ENCODE measurements at regions not wholly inside any gene's neighbourhood (a gene's known extent, or its start where the extent isn't known, plus 50 kb on each side); places are given as distances from the start of the nearest gene placed in this dataset.
"Not testable (repeated sequence)": the region's sequence is repeated elsewhere in the genome, so short reads cannot be mapped to it uniquely, and the experiment has no call there.

DNA sequence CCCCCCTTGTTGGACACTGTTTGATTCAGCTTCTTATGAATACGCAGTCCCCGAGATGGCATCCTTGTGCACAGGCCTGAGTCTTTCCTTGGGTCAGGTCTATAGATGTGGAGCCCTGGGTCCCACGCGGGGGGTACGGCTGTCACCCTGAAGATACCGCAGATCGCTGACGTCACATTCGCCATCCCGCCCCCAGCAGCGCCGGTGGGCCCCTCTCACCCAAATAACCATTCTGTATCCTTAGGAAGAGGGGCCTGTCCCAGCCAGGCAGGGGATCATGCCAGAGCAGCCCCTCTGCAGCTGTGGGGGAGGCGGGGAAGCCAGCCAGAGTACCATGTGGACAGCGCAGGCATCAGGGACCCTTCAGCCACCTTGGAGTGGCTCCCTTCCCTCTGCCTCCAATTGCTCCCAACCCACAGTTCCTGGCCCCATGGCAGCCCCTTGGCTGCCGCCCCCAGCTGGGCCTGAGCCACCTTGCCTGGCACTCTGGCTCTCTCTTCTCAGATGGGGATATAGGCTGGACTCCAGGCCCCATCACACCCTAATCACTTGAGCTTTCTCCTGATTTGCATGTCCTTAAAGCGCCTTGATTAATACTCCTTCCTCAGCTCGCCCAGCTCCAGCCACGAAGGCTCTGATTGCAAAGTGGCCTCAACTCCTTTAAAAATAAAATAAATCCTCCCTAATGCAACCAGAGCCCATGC, 189.8 kb downstream of the C9orf50 start:
- no peak for DNase-seq

DNA sequence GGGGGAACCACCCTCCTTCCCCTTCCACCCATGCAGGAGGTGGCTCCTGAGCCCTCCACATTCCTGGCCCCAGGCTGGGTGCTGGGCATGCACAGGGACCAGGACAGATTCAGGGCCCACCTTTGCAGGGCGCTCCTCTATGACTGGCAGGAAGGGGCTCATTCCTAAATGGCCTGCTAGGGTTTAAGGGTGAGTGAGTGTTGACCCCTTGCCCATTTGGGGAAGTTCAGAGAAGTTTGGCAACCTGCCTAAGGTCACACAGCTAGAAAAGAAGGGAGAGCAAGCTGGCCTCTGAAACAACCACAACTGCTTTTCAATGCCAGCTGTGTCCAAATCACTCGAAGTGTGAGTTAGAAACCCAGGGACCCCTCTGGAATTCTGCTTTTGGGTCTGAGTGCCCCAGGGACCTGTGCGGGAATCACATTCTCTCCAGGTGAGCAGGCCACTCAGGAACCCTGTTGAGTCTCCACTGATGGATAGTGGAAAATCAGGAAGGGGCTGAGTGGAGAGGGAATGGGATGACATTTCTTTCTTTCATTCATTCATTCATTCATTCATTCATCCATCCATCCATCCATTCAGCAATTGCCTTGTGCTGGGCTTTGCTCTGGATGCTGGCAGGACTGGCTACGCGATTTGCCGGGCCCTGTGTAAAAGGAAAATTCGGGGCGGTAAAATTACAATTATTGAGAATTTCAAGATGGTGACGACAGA, 191.9 kb downstream of the C9orf50 start:
- DNase-seq: no peak

DNA sequence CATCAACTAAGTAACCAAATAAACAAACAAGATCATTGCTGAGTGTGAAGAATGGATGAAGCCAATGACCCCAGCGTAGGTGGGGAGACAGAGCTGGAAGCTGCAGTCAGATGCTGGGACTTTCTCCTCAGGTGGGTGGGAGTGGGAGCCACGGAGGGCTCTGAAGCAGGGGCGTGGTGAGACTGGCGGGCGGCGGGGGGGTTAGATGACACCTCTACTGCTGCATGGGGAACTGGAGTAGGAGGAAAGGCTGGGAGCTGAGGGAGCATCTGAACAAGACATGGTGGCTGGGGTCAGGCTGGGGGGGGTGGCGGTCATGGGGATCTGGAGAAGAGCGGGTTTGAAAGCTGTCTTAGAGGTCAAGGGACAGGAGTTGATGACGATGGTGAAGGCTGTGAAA, 193.8 kb downstream of the C9orf50 start:
- no peak for DNase-seq

DNA sequence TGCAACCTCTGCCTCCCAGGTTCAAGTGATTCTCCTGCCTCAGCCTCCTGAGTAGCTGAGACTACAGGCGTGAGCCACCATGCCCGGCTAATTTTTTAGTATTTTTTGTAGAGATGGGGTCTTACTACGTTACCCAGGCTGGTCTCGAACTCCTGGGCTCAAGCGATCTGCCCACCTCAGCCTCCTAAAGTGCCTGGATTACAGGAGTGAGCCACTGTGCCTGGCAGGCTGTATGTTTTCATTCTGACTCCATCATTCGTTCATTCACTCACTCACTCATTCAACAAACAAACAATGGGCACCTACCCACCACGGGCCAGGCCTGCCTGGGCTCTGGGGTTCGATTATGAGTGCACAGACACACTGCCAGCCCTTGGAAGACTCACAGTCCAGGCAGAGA, 197.1 kb downstream of the C9orf50 start:
- not testable (repeated sequence) for DNase-seq

DNA sequence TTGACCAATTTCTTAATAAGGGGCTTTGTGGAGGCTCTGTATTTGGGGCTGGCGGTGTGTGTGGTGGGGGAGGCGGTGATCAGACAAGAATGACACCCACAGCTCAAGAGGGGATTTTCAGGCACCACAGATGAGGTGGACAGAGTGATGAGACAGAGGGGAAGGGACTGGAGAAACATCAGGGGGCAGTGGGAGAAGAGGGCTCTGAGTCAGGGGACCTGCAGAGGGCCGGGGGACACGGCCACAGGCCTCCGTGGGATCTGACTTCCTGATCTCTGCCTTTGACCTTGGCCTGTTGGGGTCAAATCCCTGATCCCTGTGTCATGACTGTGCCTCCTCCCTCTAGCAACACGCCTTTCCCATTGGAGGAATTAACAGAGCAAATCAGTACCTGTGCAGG, 197.7 kb downstream of the C9orf50 start:
- no peak for DNase-seq

DNA sequence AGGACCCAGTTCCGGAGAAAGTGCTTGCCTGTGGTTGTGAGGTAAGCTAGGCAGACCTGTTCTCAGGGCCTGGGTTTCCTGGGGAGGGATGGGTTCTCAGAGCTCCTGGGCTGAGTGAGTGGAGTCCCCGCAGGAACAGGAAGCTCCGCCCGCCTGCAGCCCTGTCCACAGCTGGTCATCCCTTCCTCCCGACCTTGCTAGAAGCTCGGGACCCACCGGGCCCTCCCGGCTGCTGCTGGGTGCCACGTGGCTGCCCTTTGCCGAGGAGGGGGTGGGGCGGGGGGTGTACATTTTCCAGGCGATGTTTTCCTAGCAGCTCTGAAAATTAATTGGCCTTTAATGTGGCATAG, 198.1 kb downstream of the C9orf50 start:
- no peak for DNase-seq

DNA sequence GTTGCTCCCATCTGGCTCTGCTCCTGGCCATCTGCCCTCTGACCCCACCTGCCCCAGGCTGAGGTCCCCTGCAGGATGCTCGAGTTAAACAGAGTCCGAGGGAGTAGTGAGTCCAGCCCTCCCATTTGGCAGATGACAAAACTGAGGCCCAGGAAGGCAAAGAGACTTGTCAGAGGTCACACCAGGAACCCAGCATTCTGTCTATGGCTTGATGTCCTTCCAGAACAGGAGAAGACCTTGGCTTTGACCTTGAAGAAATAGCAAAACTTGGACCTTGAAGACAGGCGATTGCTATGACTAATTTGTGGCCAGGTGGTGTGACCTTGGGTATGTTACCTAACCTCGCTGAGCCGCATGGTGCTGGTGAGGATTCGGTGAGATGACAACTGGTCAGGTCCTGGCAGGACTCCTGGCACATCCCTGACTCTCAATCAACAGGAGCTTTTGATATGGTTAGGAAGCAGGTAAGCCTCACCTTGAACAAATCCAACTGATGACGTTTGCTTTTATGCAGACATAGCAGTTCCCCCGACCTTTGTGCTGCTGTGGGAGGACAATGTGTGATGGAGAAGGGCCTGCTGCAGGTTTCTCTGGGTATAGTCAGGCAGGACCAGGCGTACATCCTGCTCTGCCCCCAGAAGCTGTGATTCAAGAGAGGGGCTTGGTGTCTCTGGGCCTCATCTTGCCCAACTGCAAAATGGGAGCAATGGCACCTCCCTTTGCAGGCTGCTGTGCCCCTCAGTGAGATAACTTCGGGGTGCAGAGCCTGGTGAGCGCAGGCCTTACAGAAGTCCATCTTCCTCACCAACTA, 198.7 kb downstream of the C9orf50 start:
- DNase-seq: no peak

DNA sequence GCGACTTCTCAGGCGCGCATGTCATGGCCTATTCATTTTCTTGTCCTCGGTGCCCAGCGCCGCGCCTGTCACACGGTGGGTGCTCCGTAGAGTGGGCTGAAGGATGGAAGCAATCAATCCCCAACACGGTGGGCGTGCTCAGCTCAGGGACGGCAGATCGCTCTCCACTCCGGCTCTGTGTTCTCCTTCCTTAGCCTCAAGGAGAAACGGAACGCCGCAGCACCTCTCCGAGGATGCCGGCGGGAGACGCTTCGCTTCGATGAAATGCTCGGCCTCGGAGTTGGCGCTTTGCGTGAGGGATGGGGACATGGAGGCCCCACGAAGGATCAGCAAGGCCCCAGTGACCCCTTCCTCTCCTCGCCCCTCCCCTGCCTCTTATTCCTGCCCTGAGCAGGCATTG, 199.5 kb downstream of the C9orf50 start:
- no peak for DNase-seq

DNA sequence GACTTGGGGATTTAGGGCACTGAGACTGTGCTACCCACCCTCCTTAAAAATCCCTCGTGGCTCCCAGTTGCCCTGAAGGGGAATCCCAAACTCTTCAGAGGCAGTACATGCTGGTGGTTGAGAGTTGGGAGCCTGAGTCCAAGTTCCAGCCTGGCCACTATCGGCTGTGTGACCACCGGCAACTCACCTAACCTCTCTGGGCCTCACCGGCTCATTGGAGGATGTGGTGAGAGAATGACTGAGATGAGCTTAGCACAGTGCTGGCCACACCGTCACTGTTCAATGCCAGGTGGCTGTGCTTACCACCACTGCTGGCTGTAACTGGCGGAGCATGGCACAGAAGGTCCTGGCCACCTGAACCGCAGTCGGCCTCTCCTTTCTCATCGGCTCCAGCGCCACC, 200.2 kb downstream of the C9orf50 start:
- DNase-seq: no peak

DNA sequence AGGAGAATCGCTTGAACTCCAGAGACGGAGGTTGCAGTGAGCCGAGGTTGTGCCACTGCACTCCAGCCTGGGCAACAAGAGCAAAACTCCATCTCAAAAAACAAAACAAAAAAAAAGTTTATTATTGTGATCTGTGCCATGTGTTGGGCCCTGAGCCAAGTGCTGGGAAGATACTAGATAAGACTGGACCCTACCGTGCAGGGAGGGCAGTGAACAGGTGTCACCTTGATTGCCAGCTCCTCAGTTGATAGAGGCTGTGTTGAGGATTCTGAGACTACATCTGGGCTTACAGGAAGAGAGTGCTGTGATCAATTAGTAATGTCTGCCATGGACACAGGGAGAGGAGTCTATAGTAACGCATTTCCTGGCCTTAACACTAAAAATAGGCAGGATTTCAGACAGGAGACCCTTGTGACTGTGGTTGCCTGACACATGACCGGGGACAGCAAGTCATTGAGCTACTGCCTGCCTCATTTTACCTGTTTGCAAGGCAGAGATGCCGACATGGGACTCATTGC, 201.5 kb downstream of the C9orf50 start:
- DNase-seq: no peak

DNA sequence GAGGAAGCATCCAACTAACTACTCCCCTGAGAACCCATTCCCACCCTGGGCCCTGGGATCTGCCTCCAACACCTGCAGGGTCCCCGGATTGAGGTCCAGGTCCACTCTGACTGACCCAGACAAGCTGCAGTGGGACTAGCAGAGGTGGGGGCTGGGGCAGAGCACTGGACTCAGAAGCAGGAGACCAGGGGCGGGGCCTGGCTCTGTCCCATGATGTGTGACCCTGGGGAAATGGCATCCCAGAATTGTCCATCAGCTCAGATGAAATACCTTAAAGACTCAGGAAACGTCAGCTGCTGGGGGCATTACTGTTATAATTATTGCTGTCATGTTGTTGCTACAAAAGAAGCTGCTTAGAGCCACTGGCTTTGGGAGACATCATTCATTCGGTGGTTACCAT, 202.4 kb downstream of the C9orf50 start:
- no peak for DNase-seq

DNA sequence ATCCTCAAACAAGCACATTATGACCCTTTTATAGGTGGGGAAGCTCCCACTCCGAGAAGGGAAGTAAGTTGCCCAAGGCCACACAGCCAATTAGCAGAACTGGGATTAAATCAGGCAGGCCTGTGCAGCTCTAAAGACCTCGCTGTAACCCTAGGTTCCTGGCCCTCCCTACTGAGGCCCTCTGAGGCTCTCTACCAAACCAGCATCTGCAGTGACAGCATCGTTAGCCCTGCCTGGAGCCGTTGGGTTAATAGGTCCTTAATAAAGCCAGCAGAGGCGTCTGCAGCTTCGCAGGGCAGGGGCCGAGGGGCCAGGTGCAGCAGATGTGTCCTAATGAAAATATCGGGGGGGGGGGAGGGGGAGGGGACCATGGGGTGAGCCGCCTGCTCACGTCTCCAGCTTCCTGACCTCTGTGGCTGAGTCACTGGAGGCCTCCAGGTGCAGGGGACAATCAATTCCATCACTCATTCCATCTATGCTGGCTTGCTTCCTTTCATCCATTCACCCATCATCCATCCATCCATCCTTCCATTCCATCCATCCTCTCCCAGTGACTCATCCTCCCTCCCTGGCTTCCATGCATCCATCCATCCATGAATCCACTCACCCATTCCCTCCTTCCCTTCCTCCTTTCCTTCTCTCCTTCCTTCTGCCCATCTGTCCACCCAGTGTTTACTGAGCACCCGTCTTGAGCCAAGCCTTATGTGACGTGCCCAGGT, 203.9 kb downstream of the C9orf50 start:
- DNase-seq: no peak

DNA sequence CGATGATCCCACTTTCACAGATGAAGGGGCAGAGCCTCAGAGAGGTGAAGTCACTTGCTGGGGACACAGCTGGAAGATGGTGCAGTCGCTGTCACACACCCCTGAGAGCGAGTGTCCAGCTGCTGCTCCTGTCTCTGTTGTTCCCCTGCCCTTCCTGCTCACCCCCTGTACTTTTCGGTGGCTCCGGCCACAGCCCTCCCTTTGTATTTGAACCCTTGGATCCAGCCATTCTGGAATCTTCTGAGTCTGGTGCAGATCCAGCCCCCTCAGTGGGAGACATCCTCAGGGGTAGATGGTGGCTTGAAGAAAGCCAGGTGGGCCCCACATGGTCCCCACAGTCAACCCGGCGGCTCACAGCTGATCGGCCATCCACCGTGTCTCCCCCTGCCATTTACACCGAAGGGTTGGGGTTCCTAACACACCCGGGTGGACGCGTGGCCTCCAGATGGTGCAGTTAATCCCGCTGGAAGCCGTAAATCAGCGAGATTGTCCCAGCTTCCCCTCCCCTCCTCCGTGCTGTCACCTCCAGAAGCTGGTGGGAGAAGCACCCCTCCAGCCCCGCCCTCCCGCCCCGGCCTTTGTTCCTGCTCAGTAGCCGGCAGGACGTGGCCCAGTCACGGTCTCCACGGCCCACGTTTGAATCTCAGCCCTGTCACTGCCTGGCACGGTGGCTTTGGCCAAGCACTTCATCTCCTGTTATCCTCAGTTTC, 204.8 kb downstream of the C9orf50 start:
- DNase-seq: no peak

DNA sequence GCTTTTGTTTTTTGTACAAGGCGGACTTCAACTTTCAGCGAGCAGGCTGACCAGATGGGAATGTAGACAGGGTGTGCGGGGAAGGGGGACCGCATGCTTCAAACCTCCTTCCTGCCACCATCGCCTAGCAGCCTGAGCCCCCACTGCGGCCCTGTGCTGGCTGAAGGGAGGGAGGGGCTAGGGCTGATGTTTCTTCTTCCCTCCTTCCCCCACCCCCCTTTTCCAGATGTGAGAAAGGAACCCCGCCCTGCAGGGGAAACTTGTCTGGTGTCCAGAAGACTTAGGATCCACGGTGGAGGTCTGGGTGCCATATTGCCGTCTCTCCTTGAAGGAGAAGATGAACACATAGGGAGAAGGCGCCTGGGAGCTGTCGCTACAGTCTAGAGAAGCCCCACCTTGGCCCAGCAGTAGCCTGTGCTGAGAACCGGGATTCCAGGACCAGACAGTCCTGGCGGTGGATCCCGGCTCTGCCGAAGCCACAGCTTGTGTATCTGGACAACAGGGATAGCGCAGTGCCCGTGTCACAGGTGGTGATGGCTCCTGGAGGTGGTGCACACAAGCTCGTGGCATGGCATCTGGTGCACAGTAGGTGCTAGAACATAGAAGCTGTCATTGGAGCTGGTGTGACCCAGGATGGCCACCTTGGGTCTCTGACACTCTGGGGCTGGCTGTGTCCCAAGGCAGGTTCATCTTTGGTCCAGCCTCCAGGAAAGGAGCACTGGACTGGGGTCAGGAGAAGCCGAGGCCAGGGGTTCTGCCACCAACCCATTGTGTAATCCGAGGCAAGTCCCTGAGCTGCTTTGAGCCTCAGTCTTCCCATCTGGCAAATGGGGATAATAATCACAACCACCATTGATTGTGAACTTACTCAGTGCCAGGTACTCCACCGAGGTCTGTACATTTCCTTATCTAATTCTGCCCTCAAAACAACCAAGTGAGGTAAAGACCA, 205.6 kb downstream of the C9orf50 start:
- no peak for DNase-seq

DNA sequence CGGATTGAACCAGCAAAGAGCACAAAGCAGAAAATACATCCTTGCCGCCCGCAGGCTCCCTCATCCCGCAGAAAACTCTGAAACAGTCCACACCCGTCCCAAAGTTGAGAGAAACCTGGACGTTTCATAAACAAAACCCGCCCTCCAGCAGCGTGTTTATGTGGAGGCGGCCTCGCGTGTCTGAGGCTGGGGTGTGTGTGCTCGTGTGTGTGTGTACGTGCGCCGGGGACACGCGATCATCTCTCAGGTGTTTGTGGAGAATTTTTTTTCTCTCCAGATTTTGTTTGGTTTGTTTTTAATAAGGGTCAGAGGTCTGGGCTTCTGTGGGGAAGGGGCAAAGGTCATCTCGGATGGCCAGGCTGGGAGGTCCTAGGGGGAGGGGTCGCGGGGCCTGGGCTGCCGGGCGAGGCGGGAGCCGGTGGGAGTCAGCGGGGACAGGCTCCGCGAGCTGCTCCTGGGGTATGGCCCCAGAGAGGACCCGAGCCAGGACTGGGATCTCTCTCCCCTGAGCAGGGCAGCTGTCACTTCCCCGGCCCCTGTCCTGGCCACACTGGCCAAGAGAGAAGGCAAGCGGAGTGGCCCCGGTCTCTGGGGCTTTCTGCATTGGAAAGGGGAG, 206.4 kb downstream of the C9orf50 start:
- no peak for DNase-seq

DNA sequence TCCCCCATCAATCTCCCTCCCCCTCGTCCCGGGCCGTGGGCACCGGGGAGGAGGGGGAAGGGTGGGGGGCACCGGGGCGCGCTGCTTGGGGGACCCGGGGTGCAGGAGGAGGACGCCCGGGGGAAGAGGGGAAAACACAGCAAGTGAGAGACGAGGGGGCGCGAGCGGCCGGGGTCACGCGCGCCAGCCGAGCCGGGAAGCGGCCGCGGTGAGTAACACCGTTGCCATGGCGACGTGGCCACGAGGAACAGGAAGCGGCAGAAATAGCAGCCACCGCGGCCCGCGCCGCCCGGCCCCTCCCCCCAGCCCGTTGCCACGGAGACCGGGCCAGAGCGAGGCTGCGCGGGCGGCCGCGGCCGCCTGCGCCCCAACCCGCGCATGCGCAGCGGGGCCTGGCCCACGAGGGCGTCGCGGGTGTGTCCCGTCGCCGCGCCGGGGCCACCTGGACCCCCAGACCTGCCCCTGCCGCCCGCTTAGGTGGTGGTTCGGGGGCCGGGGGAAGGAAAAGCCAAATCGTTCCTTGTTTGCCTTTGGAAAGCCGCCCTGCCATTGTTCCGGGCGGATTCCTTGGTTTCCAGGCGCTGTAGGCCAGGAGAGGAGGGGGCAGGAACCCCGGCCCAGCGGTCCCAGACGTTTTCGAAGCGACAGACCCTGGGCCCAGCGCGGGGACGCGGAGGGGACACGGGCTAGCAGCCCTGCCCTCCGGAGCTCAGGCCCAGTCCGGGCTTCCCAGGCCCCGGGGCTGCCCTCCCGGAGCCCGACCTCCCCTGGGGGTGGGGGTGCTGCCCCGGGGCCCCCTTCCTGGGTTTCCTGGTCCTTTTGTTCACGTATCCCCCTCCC, 207.1 kb downstream of the C9orf50 start:
- DNase-seq: peak; percentile 96

DNA sequence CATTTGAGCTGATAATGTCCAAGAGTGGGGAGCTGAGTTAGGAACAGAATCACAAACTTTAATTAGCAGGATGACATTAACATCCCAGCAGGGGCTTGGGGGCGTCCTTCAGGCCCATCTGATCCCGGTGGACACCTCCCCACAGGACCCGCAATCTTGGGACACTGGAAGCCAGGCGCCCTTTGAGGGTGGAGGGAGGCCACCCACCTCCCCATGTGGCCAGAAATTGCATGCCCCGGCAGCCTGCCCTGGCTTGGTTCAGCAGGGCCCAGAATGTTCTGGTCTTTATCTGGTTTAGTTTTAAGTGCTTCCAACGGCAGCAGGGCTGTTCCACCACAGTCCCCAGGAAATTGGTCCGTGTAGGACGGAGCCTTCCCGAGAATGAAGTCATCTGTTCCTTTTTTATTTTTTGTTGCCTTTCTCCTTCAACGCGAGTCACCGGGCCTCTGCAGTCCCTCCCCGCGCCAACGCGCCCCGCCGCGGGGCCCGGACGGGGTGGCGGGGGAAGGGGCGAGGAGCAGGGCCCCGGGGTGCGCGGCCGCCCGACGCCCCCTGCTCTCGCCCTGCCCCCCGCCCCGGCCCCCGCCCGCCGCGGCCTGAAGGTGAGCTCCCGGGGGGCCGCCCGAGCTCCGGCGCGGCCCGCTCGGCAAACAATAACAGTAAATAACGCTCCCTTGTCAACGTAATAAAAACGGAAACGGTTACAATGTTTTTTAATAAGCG, 207.9 kb downstream of the C9orf50 start:
- no peak for DNase-seq

DNA sequence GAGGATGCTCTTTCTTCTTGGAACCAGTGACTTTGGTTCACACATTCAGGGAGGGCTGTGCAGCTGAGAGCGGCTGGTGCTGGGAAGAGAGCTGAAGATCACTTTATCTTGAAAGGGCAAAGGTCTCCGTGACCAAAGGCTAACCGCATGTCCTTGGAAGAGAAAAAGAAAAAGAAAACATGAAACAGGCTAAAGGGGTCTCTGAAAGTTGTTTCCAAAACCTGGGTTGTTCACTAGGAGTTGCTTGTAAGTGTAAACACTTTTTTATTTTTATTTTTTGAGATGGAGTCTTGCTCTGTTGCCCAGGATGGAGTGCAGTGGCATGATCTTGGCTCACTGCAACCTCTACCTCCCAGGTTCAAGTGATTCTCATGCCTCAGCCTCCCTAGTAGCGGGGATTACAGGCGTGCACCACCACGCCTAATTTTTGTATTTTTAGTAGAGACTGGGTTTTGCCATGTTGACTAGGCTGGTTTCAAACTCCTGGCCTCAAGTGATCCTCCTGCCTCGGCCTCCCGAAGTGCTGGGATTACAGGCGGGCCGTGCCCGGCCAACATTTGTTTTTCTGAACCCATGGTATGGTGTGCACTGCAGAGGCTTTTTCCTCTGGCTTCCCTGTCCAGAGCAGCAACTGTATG, 208.6 kb downstream of the C9orf50 start:
- DNase-seq: not testable (repeated sequence)
